Caco-2 (cell line): ENCODE measurements at regions not wholly inside any gene's neighbourhood (a gene's known extent, or its start where the extent isn't known, plus 50 kb on each side); places are given as distances from the start of the nearest gene placed in this dataset.

ENCODE experiments used
- BruUV-seq: library from RNA; stranded (reverse); fragments of 400-500 nt; replicated peaks from 2 replicates; lab custom pipeline; 2021; lab: Mats Ljungman, UMichigan
- CTCF ChIA-PET: fragments of 300-600 bp; sonication (Branson Sonifier 250); formaldehyde crosslinking; loops from one replicate; lab custom pipeline; 2022; ENCODE audit warnings: antibody characterized with exemption; lab: Charles Lee
- POLR2A ChIA-PET: fragments of 300-600 bp; sonication (Branson Sonifier 250); formaldehyde crosslinking; loops from one replicate; lab custom pipeline; 2022; ENCODE audit warnings: antibody characterized with exemption; lab: Charles Lee
- DNase-seq, 2 experiments: peaks; one replicate each; pipeline versions ENCODE4 v3.0.0 to v3.0.0-alpha.2; 2020 to 2022
- H3K27me3 ChIP-seq: replicated peaks from 2 replicates; pipeline ENCODE4 v1.6.0; 2011; ENCODE audit warnings: low read length; ENCODE audit not compliant: control insufficient read depth, insufficient read depth
- H3K36me3 ChIP-seq: 2 replicates; pipeline ENCODE4 v1.5.1; 2011; ENCODE audit warnings: low read length; ENCODE audit not compliant: control insufficient read depth, insufficient read depth
- H3K4me1 ChIP-seq: fragments of 250-450 bp; sonication (Bioruptor Pico); 2 replicates; pipeline ENCODE4 v1.5.1; 2020; ENCODE audit warnings: mild to moderate bottlenecking
- H3K4me3 ChIP-seq: 2 replicates; pipeline ENCODE4 v1.5.1; 2011; ENCODE audit warnings: low read depth, mild to moderate bottlenecking, control low read depth, low read length
- H3K9me3 ChIP-seq: fragments of 250-450 bp; sonication (Bioruptor Pico); 2 replicates; pipeline ENCODE4 v1.5.1; 2020; ENCODE audit warnings: mild to moderate bottlenecking, moderate library complexity
- H3K27ac Mint-ChIP-seq: one replicate; pipeline ENCODE4 v1.8.0; 2022; ENCODE audit warnings: mixed read lengths; ENCODE audit not compliant: unreplicated experiment
- H3K27me3 Mint-ChIP-seq: one replicate; pipeline ENCODE4 v1.8.0; 2022; ENCODE audit warnings: mixed read lengths; ENCODE audit not compliant: insufficient read depth, unreplicated experiment
- H3K36me3 Mint-ChIP-seq: one replicate; pipeline ENCODE4 v1.8.0; 2022; ENCODE audit warnings: mild to moderate bottlenecking, mixed read lengths; ENCODE audit not compliant: insufficient read depth, unreplicated experiment
- H3K4me1 Mint-ChIP-seq: one replicate; pipeline ENCODE4 v1.8.0; 2022; ENCODE audit warnings: low read depth, mixed read lengths; ENCODE audit not compliant: unreplicated experiment
- H3K4me3 Mint-ChIP-seq: one replicate; pipeline ENCODE4 v1.8.0; 2022; ENCODE audit warnings: mild to moderate bottlenecking, moderate library complexity, mixed read lengths; ENCODE audit not compliant: unreplicated experiment
- H3K9me3 Mint-ChIP-seq: one replicate; pipeline ENCODE4 v1.8.0; 2022; ENCODE audit warnings: mixed read lengths; ENCODE audit not compliant: unreplicated experiment
- CTCF ChIP-seq, 2 experiments: fragments of 200-600 bp in 1 of 2; IDR thresholded peaks; 1 replicate in 1 of 2; 2 replicates in 1 of 2; pipeline versions ENCODE4 v1.5.1 to v1.8.0; 2011 to 2022; ENCODE audit warnings: antibody characterized with exemption in 1 of 2, control low read depth in 1 of 2, inconsistent platforms in 1 of 2, low read depth in 1 of 2, low read length in 1 of 2, mild to moderate bottlenecking in 1 of 2, moderate library complexity in 1 of 2; ENCODE audit not compliant: insufficient read depth in 1 of 2, severe bottlenecking in 1 of 2, unreplicated experiment in 1 of 2
- intact Hi-C: fragments of 100-400 bp; cut with micrococcal nuclease; formaldehyde crosslinking; loops from one replicate; pipeline ENCODE4 v1.10.0; 2022; ENCODE audit not compliant: unreplicated experiment

GRCh38 chr2:19772981-19773380 lies 128.8 kb downstream of the TTC32 start:
- Mint-ChIP-seq H3K9me3 (no peaks in the 10 kb centered on the region), H3K4me1 (peaks cover 8% of the 10 kb centered on the region), H3K27me3 (peaks cover 3% of the 10 kb centered on the region), H3K4me3 (no peak overlapping the region), H3K36me3 (no peaks in the 10 kb centered on the region), H3K27ac (no peak overlapping the region)
- no peak overlapping the region for H3K4me3 ChIP-seq
- ChIA-PET CTCF (interaction anchor here (0.8 kb wide), 1 partner anchor 34 kb away, joined by 3 read pairs; no protein-coding TSS in a partner anchor), POLR2A (no interaction called here)
- no peaks in the 10 kb centered on the region for H3K36me3 ChIP-seq
- no peak for DNase-seq
- intact Hi-C loops = no loop called here
- no peak for TF ChIP-seq CTCF (IDR thresholded peaks at IDR 0.05; ENCODE audit: insufficient read depth in 1 of 2, low read depth in 1 of 2, low read length in 1 of 2, severe bottlenecking in 1 of 2, unreplicated experiment in 1 of 2)
- BruUV-seq = no TSS peak
- H3K27me3 ChIP-seq = no peaks in the 10 kb centered on the region
- H3K4me1 ChIP-seq = no peaks in the 10 kb centered on the region
- H3K9me3 ChIP-seq = no peaks in the 10 kb centered on the region

GRCh38 chr2:19769513-19769912 lies 132.3 kb downstream of the TTC32 start:
- POLR2A ChIA-PET = no interaction called here
- H3K4me3 ChIP-seq = no peak overlapping the region
- no peak for DNase-seq
- no peaks in the 10 kb centered on the region for H3K36me3 Mint-ChIP-seq
- no peaks in the 10 kb centered on the region for H3K36me3 ChIP-seq
- H3K27me3 Mint-ChIP-seq = peaks cover 6% of the 10 kb centered on the region
- peak; percentile 28 to 37 for TF ChIP-seq CTCF (IDR thresholded peaks at IDR 0.05; ENCODE audit: insufficient read depth in 1 of 2, low read depth in 1 of 2, low read length in 1 of 2, severe bottlenecking in 1 of 2, unreplicated experiment in 1 of 2)
- intact Hi-C loops = loop anchor here (1.0 kb wide), 1 partner anchor 94 kb away; no protein-coding TSS in a partner anchor
- H3K4me3 Mint-ChIP-seq = no peak overlapping the region
- no TSS peak for BruUV-seq
- CTCF ChIA-PET = no interaction called here
- H3K27ac Mint-ChIP-seq = no peak overlapping the region
- H3K9me3 Mint-ChIP-seq = no peaks in the 10 kb centered on the region
- H3K4me1 ChIP-seq = peaks cover 4% of the 10 kb centered on the region; the same call in 1 of the 2 replicates
- H3K27me3 ChIP-seq = no peaks in the 10 kb centered on the region
- H3K4me1 Mint-ChIP-seq = peaks cover 7% of the 10 kb centered on the region
- H3K9me3 ChIP-seq = no peaks in the 10 kb centered on the region

- Mint-ChIP-seq H3K4me3 (no peak overlapping the region), H3K27me3 (peaks cover 6% of the 10 kb centered on the region), H3K9me3 (no peaks in the 10 kb centered on the region), H3K36me3 (no peaks in the 10 kb centered on the region), H3K27ac (no peak overlapping the region), H3K4me1 (peaks cover 4% of the 10 kb centered on the region)
- TF ChIP-seq CTCF (IDR thresholded peaks at IDR 0.05; ENCODE audit: insufficient read depth in 1 of 2, low read depth in 1 of 2, low read length in 1 of 2, severe bottlenecking in 1 of 2, unreplicated experiment in 1 of 2) = no peak
- ChIA-PET POLR2A (no interaction called here), CTCF (no interaction called here)
- Histone ChIP-seq H3K4me1 (peaks cover 10% of the 10 kb centered on the region; the same call in 1 of the 2 replicates), H3K36me3 (no peaks in the 10 kb centered on the region), H3K9me3 (no peaks in the 10 kb centered on the region), H3K27me3 (no peaks in the 10 kb centered on the region), H3K4me3 (no peak overlapping the region)
- intact Hi-C loops = no loop called here
- BruUV-seq = no TSS peak
- DNase-seq = no peak
Measured at GRCh38 chr2:19767899-19768298, 133.9 kb downstream of the TTC32 start.
